GM18907 (cell line): ENCODE measurements at regions not wholly inside any gene's neighbourhood (a gene's known extent, or its start where the extent isn't known, plus 50 kb on each side); places are given as distances from the start of the nearest gene placed in this dataset.
A peak's percentile ranks its signal among the peaks of the same experiment; 100 is the strongest.

Source experiments
- ATAC-seq: cut with Tn5 transposase; IDR thresholded peaks from one replicate; pipeline ENCODE4 v1.9.1; 2021; ENCODE audit warnings: mild to moderate bottlenecking, moderate library complexity; ENCODE audit not compliant: unreplicated experiment

DNA sequence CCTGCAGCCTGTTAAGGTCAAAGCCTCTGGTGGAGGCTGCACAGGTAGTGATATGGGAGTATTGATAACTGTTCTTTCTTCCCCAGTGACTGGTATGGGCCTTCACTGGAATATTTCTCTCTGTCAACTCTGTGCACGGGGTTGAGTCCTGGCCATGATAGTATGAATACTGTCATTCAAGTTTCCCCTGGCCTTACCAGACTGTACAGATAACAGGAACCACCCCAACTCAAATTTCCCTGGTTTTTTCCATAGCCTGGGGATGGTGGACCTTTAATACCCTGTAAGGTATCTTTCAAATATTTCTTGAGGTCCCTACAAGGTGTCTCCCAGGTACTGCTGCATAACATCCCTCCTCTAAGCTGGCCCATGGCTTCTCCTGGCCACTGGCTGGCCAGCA, 51.4 kb upstream of the TNFAIP3 start:
- ATAC-seq: peak; percentile 15

DNA sequence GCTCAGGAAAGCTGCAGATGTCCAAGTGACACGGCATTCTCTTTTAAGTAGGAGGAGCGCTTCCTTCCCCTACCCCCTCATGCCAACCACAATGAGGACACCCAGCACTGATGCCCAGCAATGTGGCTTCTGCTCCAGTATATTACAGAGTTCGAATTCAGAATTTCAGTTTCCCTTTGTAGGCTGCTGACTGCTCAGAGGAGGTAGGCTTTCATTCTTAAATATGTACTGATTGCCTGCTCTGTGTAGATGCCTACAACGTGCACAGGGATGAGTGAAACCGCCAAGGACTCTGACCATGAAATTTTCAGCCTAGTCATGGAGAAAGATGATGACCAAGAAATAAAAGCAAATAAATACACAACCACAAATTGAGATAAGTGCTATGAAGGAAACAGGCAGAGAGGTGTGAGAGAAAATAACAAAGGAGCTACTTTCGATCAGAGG, 50.9 kb upstream of the TNFAIP3 start:
- ATAC-seq: peak; percentile 33

DNA sequence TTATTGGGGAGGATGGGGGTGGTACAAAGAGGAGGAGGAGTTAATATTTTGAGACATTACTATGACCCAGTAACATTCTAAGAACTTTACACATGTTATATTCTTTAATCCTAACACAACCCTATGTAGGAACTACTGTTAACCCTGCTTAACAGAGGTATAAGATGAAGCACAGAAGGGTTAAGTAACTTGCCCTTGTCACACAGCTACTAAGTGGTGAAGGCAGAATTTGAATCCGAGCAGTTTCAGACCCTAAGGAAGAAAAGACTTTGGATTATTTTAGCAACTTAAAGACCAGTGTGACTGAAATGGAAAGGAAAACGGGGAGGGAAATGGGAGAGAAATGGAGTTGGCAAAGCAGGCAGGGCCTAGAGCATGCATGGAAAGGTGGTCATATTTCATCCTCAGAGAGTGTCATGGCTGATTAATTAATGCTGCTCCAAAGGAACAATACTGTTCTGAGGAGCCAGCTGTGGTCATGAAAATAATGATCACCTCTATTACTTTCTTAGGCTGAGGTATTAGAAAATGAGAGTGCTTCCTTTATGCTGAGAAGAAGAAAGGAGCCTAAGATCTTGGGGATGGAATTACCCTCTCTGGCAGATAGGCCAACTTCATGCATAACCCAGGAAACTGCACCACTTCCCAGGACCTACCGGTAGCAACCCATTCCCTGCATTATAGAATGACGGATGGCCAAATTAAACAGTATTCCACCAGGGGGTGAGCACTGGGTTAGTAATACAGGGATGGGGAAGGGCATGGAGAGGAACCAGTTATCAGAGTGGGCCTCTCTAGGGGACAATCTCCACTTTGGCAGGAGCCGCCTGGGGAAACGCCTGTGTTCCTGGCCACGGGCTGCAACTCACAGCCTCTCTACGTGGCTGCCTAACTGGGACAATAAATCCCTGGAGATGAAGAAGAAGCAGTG, 50.1 kb upstream of the TNFAIP3 start:
- no peak for ATAC-seq
